ENCODE measurements at regions not wholly inside any gene's neighbourhood (a gene's known extent, or its start where the extent isn't known, plus 50 kb on each side); places are given as distances from the start of the nearest gene placed in this dataset.

GRCh38 chr13:70484931-70485330 is 376.7 kb upstream of the KLHL1 start:
- Histone ChIP-seq H3K4me2 (ENCODE audit: low read depth, low read length, poor library complexity, severe bottlenecking) (no peak overlapping the region), H3F3A (ENCODE audit: insufficient read depth) (no peaks in the 10 kb centered on the region), H3K27me3 (ENCODE audit: low read length) (no peaks in the 10 kb centered on the region), H3K9me3 (ENCODE audit: insufficient read depth, low read length) (peaks cover 2% of the 10 kb centered on the region; the same call in 1 of the 2 replicates), H3K36me3 (ENCODE audit: low read length) (no peaks in the 10 kb centered on the region), H3K4me3 (ENCODE audit: insufficient read depth, low read length, poor library complexity, severe bottlenecking) (no peak overlapping the region), H3K9me2 (replicated peaks; ENCODE audit: insufficient read depth, low read length) (no peaks in the 10 kb centered on the region), H3K9ac (ENCODE audit: low read length) (no peak overlapping the region), H2AFZ (ENCODE audit: low read depth, low read length, severe bottlenecking) (no peak overlapping the region), H4K20me1 (ENCODE audit: low read depth, low read length) (no peaks in the 10 kb centered on the region), H3K27ac (ENCODE audit: low read depth, low read length) (no peak overlapping the region), H3K79me2 (ENCODE audit: insufficient read depth, low read length) (no peaks in the 10 kb centered on the region)
- TF ChIP-seq CTCF (IDR thresholded peaks at IDR 0.05; ENCODE audit: insufficient read depth, low read length, poor library complexity, severe bottlenecking) (no peak), EZH2phosphoT487 (conservative IDR thresholded peaks at IDR 0.05; ENCODE audit: low read length) (no peak)

DNA sequence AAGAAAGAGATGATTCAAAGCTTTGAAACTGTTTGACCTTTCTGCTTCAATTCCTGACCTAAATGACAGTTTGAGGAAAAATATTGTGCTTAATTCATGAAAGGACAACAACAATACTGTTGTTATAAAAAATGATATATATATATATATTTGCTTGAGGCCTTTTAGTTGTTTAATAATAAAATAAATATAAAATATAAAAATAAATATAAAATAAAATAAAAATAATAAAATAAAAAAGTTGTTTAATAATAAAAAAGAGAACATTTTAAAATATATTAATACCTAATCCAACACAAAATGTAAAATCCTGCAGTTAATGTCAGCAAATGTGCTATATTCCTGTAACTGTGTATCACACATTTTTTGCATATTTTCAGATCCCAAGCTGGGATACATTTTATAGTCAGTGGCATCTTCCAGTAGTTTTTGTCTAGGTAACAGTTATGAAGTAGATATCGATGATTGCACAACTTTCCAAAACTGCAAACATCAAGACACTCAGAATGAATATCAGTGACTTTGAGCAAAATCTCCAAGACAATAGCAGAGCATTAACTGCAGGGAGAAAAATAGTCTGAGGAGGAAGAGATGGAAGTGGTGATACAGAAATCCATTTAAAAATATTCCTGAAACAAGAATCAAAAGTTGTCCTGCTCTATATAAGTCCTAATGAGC is 375.5 kb upstream of the KLHL1 start:
- H3K79me2 ChIP-seq (ENCODE audit: insufficient read depth, low read length) = no peaks in the 10 kb centered on the region
- no peak overlapping the region for H2AFZ ChIP-seq (ENCODE audit: low read depth, low read length, severe bottlenecking)
- no peaks in the 10 kb centered on the region for H3K36me3 ChIP-seq (ENCODE audit: low read length)
- H3K4me3 ChIP-seq (ENCODE audit: insufficient read depth, low read length, poor library complexity, severe bottlenecking) = no peak overlapping the region
- no peak overlapping the region for H3K27ac ChIP-seq (ENCODE audit: low read depth, low read length)
- H3F3A ChIP-seq (ENCODE audit: insufficient read depth) = no peaks in the 10 kb centered on the region
- TF ChIP-seq CTCF (IDR thresholded peaks at IDR 0.05; ENCODE audit: insufficient read depth, low read length, poor library complexity, severe bottlenecking) (no peak), EZH2phosphoT487 (conservative IDR thresholded peaks at IDR 0.05; ENCODE audit: low read length) (no peak)
- H3K27me3 ChIP-seq (ENCODE audit: low read length) = no peaks in the 10 kb centered on the region
- H4K20me1 ChIP-seq (ENCODE audit: low read depth, low read length) = no peaks in the 10 kb centered on the region
- H3K9ac ChIP-seq (ENCODE audit: low read length) = no peak overlapping the region
- no peak overlapping the region for H3K4me2 ChIP-seq (ENCODE audit: low read depth, low read length, poor library complexity, severe bottlenecking)
- H3K9me2 ChIP-seq (replicated peaks; ENCODE audit: insufficient read depth, low read length) = no peaks in the 10 kb centered on the region
- no peaks in the 10 kb centered on the region for H3K9me3 ChIP-seq (ENCODE audit: insufficient read depth, low read length)

DNA sequence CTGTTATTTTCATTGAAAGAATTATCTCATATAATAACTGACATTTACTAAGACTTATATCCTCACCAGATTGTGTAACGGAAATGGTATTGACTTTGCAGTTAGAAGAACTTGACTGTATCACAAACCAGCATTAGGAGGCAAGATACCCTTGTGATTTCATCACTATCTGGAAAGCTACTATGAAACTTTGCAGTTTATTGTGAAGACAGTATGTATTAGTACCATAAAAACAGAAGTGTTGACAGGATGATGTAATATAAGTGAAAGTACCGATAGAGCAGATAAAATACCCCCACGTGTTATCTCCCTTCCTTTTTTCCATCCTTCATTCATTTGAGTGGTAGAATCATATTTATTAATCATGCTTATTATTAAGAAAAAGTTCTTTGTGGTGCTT is 365.7 kb upstream of the KLHL1 start:
- Histone ChIP-seq H2AFZ (ENCODE audit: low read depth, low read length, severe bottlenecking) (no peak overlapping the region), H3K36me3 (ENCODE audit: low read length) (no peaks in the 10 kb centered on the region), H3K4me2 (ENCODE audit: low read depth, low read length, poor library complexity, severe bottlenecking) (no peak overlapping the region), H3K9me3 (ENCODE audit: insufficient read depth, low read length) (no peaks in the 10 kb centered on the region), H3K9ac (ENCODE audit: low read length) (no peak overlapping the region), H3K27me3 (ENCODE audit: low read length) (no peaks in the 10 kb centered on the region), H3K9me2 (replicated peaks; ENCODE audit: insufficient read depth, low read length) (no peaks in the 10 kb centered on the region), H3K27ac (ENCODE audit: low read depth, low read length) (no peak overlapping the region), H3K4me3 (ENCODE audit: insufficient read depth, low read length, poor library complexity, severe bottlenecking) (no peak overlapping the region), H3F3A (ENCODE audit: insufficient read depth) (no peaks in the 10 kb centered on the region), H4K20me1 (ENCODE audit: low read depth, low read length) (no peaks in the 10 kb centered on the region), H3K79me2 (ENCODE audit: insufficient read depth, low read length) (no peaks in the 10 kb centered on the region)
- TF ChIP-seq EZH2phosphoT487 (conservative IDR thresholded peaks at IDR 0.05; ENCODE audit: low read length) (no peak), CTCF (IDR thresholded peaks at IDR 0.05; ENCODE audit: insufficient read depth, low read length, poor library complexity, severe bottlenecking) (no peak)
